ENCODE measurements at regions not wholly inside any gene's neighbourhood (a gene's known extent, or its start where the extent isn't known, plus 50 kb on each side); places are given as distances from the start of the nearest gene placed in this dataset.

DNA sequence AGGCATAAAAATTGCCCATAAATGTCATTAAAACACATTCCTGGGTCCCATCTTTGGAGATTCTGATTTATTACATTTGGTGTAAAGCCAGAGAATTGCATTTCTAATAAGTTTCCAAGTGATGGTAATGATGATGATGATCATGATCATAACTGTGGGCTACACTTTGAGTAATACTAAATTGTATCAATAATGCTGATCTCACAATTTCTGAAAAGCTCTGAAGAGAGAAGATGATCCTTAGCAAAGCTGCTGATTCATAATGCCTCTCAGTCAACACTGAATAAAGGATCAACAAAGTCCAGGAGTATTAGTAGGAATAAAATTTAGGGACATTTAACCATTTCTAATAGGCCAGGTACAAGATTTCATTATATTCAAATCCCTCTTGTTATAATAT lies 434.5 kb downstream of the CAAP1 start:
- ChIA-PET POLR2A (no interaction called here), CTCF (no interaction called here)
- no TSS peak for BruUV-seq (replicated peaks)

DNA sequence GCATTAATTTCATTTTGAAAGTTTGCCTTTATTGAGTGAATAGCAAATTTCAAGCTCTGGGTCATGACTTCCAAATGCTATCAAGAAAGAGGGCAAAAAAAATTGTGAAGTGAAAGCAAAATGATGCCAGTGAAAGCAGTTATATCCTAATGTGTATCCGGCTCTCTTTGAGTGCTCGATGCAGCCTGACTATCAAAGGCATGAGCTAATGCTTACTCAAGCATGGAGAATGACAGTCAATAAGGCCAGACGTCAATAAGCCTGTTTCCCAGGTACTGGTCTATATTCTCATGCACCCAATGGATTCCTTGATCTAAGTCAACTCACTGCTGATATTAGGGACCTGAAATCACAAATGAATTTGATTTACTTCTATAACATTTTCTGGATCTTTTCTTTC lies 435.5 kb downstream of the CAAP1 start:
- no peaks in the 10 kb centered on the region for H3K27me3 Mint-ChIP-seq (ENCODE audit: insufficient read depth, unreplicated experiment)
- intact Hi-C loops (cut with micrococcal nuclease), result no loop called here
- no TSS peak for BruUV-seq (replicated peaks)
- H3K4me3 Mint-ChIP-seq (ENCODE audit: unreplicated experiment), result no peak overlapping the region
- no peak for DNase-seq (ENCODE audit: unreplicated experiment)
- no peaks in the 10 kb centered on the region for H3K4me1 Mint-ChIP-seq (ENCODE audit: insufficient read depth, unreplicated experiment)
- H3K27ac Mint-ChIP-seq (ENCODE audit: low read depth, unreplicated experiment), result no peak overlapping the region
- no peaks in the 10 kb centered on the region for H3K36me3 Mint-ChIP-seq (ENCODE audit: insufficient read depth, unreplicated experiment)
- H3K9me3 Mint-ChIP-seq (ENCODE audit: unreplicated experiment), result no peaks in the 10 kb centered on the region
- CTCF ChIA-PET, result interaction anchor here (0.7 kb wide), 1 partner anchor 59 kb away, joined by 4 read pairs; no protein-coding TSS in a partner anchor
- POLR2A ChIA-PET, result no interaction called here
- TF ChIP-seq, protein P1, sequence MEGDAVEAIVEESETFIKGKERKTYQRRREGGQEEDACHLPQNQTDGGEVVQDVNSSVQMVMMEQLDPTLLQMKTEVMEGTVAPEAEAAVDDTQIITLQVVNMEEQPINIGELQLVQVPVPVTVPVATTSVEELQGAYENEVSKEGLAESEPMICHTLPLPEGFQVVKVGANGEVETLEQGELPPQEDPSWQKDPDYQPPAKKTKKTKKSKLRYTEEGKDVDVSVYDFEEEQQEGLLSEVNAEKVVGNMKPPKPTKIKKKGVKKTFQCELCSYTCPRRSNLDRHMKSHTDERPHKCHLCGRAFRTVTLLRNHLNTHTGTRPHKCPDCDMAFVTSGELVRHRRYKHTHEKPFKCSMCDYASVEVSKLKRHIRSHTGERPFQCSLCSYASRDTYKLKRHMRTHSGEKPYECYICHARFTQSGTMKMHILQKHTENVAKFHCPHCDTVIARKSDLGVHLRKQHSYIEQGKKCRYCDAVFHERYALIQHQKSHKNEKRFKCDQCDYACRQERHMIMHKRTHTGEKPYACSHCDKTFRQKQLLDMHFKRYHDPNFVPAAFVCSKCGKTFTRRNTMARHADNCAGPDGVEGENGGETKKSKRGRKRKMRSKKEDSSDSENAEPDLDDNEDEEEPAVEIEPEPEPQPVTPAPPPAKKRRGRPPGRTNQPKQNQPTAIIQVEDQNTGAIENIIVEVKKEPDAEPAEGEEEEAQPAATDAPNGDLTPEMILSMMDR (IDR thresholded peaks at IDR 0.05; ENCODE audit: unreplicated experiment), result no peak

More for the DNA sequence above, 434.5 kb downstream of the CAAP1 start:
- Mint-ChIP-seq H3K27me3 (ENCODE audit: insufficient read depth, unreplicated experiment) (no peaks in the 10 kb centered on the region), H3K9me3 (ENCODE audit: unreplicated experiment) (no peaks in the 10 kb centered on the region), H3K4me1 (ENCODE audit: insufficient read depth, unreplicated experiment) (no peaks in the 10 kb centered on the region), H3K36me3 (ENCODE audit: insufficient read depth, unreplicated experiment) (no peaks in the 10 kb centered on the region), H3K4me3 (ENCODE audit: unreplicated experiment) (no peak overlapping the region), H3K27ac (ENCODE audit: low read depth, unreplicated experiment) (no peak overlapping the region)
- TF ChIP-seq, protein P1 (IDR thresholded peaks at IDR 0.05; ENCODE audit: unreplicated experiment), result no peak
- DNase-seq (ENCODE audit: unreplicated experiment), result no peak
- intact Hi-C loops (cut with micrococcal nuclease), result no loop called here

DNA sequence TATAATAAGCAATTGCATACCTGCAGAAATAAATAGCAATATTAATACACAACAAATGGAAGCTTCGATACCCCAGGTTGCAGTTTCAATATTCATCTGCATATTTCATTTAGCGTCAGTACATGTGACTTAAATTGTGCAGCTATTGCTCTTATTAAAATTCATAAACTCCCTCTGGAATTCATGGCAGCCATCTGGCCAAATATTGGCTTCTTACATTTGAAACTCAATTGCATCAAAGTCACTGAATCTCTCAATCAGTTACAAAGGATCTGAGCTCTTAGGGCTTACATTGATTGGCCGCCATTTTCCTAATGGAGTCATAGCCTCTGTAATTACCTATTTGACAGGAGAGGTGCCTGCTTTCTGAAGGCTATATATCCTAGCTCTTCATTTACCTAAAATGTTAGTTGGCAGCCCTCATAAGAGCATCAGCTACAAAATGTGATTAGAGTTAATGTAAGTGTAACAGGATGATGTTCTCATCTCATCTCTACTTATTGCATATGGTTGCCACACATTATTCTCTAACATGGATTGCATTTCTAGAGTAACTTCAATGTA lies 453.5 kb downstream of the CAAP1 start:
- TF ChIP-seq, protein P1 (IDR thresholded peaks at IDR 0.05; ENCODE audit: unreplicated experiment), result no peak
- Mint-ChIP-seq H3K4me3 (ENCODE audit: unreplicated experiment) (no peak overlapping the region), H3K27ac (ENCODE audit: low read depth, unreplicated experiment) (no peak overlapping the region), H3K4me1 (ENCODE audit: insufficient read depth, unreplicated experiment) (no peaks in the 10 kb centered on the region), H3K9me3 (ENCODE audit: unreplicated experiment) (no peaks in the 10 kb centered on the region), H3K36me3 (ENCODE audit: insufficient read depth, unreplicated experiment) (no peaks in the 10 kb centered on the region), H3K27me3 (ENCODE audit: insufficient read depth, unreplicated experiment) (no peaks in the 10 kb centered on the region)
- intact Hi-C loops (cut with micrococcal nuclease), result no loop called here
- POLR2A ChIA-PET, result no interaction called here
- DNase-seq (ENCODE audit: unreplicated experiment), result no peak
- CTCF ChIA-PET, result no interaction called here
- no TSS peak for BruUV-seq (replicated peaks)

DNA sequence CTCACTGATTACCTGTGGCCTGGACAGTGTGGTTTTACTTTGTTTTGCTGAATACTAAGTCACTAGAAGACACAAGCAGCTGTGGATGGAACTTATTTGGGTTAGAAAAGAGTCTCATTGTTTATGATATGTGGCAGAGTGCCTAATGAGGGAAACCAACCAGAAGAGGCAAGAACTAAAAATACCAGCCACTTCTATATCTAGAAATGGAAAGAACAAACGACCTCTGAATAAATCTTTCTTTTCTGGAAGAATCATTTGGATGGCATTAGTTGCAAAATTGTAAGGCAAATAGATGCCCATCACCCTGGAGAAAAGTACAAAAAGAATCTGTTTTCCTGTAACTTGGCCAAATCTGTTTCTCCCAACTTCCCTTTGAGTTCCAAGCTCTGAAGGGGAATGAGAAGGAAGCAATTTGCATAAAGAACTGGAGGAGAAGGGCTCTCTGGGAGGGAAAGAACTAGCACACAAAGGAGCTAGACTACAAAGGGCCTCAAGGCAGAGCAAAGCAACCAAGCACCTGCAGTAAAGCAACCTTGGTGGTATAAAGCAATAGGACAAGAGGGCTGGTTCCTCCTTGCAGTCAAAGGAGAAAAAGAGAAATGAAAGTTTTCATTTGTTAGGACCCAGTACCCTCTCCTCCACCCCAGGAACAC lies 455.4 kb downstream of the CAAP1 start:
- Mint-ChIP-seq H3K27me3 (ENCODE audit: insufficient read depth, unreplicated experiment) (no peaks in the 10 kb centered on the region), H3K9me3 (ENCODE audit: unreplicated experiment) (no peaks in the 10 kb centered on the region), H3K4me3 (ENCODE audit: unreplicated experiment) (no peak overlapping the region), H3K36me3 (ENCODE audit: insufficient read depth, unreplicated experiment) (no peaks in the 10 kb centered on the region), H3K27ac (ENCODE audit: low read depth, unreplicated experiment) (no peak overlapping the region), H3K4me1 (ENCODE audit: insufficient read depth, unreplicated experiment) (no peaks in the 10 kb centered on the region)
- intact Hi-C loops (cut with micrococcal nuclease), result no loop called here
- DNase-seq (ENCODE audit: unreplicated experiment), result no peak
- CTCF ChIA-PET, result interaction anchor here (0.6 kb wide), 1 partner anchor 9 kb away, joined by 3 read pairs; no protein-coding TSS in a partner anchor
- TF ChIP-seq, protein P1 (IDR thresholded peaks at IDR 0.05; ENCODE audit: unreplicated experiment), result no peak
- POLR2A ChIA-PET, result no interaction called here
- no TSS peak for BruUV-seq (replicated peaks)

All from MCF 10A (cell line).